Trophoblast cell (in vitro differentiated cells and primary cell): ENCODE measurements at regions not wholly inside any gene's neighbourhood (a gene's known extent, or its start where the extent isn't known, plus 50 kb on each side); places are given as distances from the start of the nearest gene placed in this dataset.

Experiments
- DNase-seq, 2 donors: peaks; one replicate each; pipeline ENCODE4 v3.0.0-alpha.2; 2016
- H2AFZ ChIP-seq: 2 replicates; pipeline ENCODE4 v1.6.1; 2013; ENCODE audit warnings: low read length, moderate library complexity, mild to moderate bottlenecking; ENCODE audit not compliant: insufficient read depth, poor library complexity
- H2AK5ac ChIP-seq: 2 replicates; pipeline ENCODE4 v1.6.1; 2013; ENCODE audit warnings: mild to moderate bottlenecking, low read length
- H2BK120ac ChIP-seq: 2 replicates; pipeline ENCODE4 v1.6.1; 2013; ENCODE audit warnings: low read length, mild to moderate bottlenecking, moderate library complexity; ENCODE audit not compliant: insufficient read depth, poor library complexity
- H2BK12ac ChIP-seq: 2 replicates; pipeline ENCODE4 v1.6.1; 2013; ENCODE audit warnings: mild to moderate bottlenecking, low read length, moderate library complexity
- H2BK5ac ChIP-seq: 2 replicates; pipeline ENCODE4 v1.6.1; 2013; ENCODE audit warnings: low read length, low read depth, moderate library complexity, mild to moderate bottlenecking; ENCODE audit not compliant: poor library complexity
- H3K14ac ChIP-seq: 2 replicates; pipeline ENCODE4 v1.6.1; 2013; ENCODE audit warnings: mild to moderate bottlenecking, low read length
- H3K18ac ChIP-seq: 2 replicates; pipeline ENCODE4 v1.6.1; 2013; ENCODE audit warnings: mild to moderate bottlenecking, low read length
- H3K23ac ChIP-seq: 2 replicates; pipeline ENCODE4 v1.6.1; 2013; ENCODE audit warnings: low read length
- H3K27ac ChIP-seq: 2 replicates; pipeline ENCODE4 v1.5.1; 2013; ENCODE audit warnings: low read depth, mild to moderate bottlenecking, inconsistent platforms, low read length, moderate library complexity
- H3K27me3 ChIP-seq: 2 replicates; pipeline ENCODE4 v1.6.1; 2013; ENCODE audit warnings: inconsistent platforms, mild to moderate bottlenecking, low read length, moderate library complexity; ENCODE audit not compliant: insufficient read depth
- H3K36me3 ChIP-seq, 2 experiments: 1 replicate in 1 of 2; 2 replicates in 1 of 2; pipeline ENCODE4 v1.6.1; 2013; ENCODE audit warnings: low read length in 2 of 2, mild to moderate bottlenecking in 2 of 2, moderate library complexity in 1 of 2; ENCODE audit not compliant: insufficient read depth in 2 of 2, control insufficient read depth in 1 of 2
- H3K4ac ChIP-seq: 2 replicates; pipeline ENCODE4 v1.6.1; 2013; ENCODE audit warnings: low read depth, mild to moderate bottlenecking, low read length, moderate library complexity
- H3K4me1 ChIP-seq, 2 experiments: 1 replicate in 1 of 2; 2 replicates in 1 of 2; pipeline ENCODE4 v1.6.1; 2013; ENCODE audit warnings: low read length in 2 of 2, mild to moderate bottlenecking in 2 of 2, moderate library complexity in 1 of 2; ENCODE audit not compliant: insufficient read depth in 2 of 2, control insufficient read depth in 1 of 2
- H3K4me2 ChIP-seq: 2 replicates; pipeline ENCODE4 v1.6.1; 2013; ENCODE audit warnings: inconsistent platforms, mild to moderate bottlenecking, low read length, moderate library complexity
- H3K4me3 ChIP-seq: 2 replicates; pipeline ENCODE4 v1.5.1; 2013; ENCODE audit warnings: mild to moderate bottlenecking, low read depth, low read length, inconsistent platforms
- H3K79me1 ChIP-seq: one replicate; pipeline ENCODE4 v1.6.1; 2013; ENCODE audit warnings: low read length
- H3K79me2 ChIP-seq: 2 replicates; pipeline ENCODE4 v1.6.1; 2013; ENCODE audit warnings: low read length, mild to moderate bottlenecking; ENCODE audit not compliant: control insufficient read depth, insufficient read depth, poor library complexity
- H3K9ac ChIP-seq: 2 replicates; pipeline ENCODE4 v1.6.1; 2013; ENCODE audit warnings: mild to moderate bottlenecking, low read length
- H3K9me3 ChIP-seq: 2 replicates; pipeline ENCODE4 v1.6.1; 2013; ENCODE audit warnings: low read depth, mild to moderate bottlenecking, control low read depth, inconsistent platforms, low read length; ENCODE audit not compliant: insufficient read depth
- H4K12ac ChIP-seq: 2 replicates; pipeline ENCODE4 v1.6.1; 2013; ENCODE audit warnings: low read depth, mild to moderate bottlenecking, low read length, moderate library complexity
- H4K8ac ChIP-seq: 2 replicates; pipeline ENCODE4 v1.6.1; 2013; ENCODE audit warnings: low read depth, mild to moderate bottlenecking, low read length, moderate library complexity
- H4K91ac ChIP-seq: one replicate; pipeline ENCODE4 v1.6.1; 2013; ENCODE audit warnings: low read depth, mild to moderate bottlenecking, low read length, moderate library complexity
- WGBS: extraction: QIAGEN DNeasy Blood & Tissue Kit; methylation state at CpG from one replicate; pipeline ENCODE4 v1.1.7; 2013; ENCODE audit warnings: missing lambda C conversion rate; ENCODE audit not compliant: insufficient read length, insufficient coverage; ENCODE audit errors: extremely low coverage; 5-methylcytosine and 5-hydroxymethylcytosine counted together

DNA sequence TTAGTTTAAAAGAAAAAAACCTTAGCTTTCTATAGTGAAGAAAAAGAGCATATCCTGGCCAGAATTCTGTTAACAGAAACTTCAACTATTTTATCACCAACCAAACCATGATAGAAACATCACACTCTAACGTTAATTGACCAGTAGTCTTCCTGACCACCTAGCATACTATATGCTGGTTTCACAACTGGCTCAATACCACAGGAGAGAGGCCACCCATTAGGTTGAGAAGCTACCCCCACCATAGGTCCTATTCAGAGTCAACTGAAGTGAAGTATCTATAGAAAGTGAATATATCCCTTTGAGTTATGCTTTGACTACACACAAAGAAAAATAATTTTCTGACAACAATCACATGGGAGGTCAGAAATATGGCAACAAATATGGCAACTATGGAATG, 85.2 kb upstream of the STK17B start:
- Histone ChIP-seq H3K9me3 (no peaks in the 10 kb centered on the region), H2BK5ac (no peak overlapping the region), H2BK12ac (no peak overlapping the region), H4K12ac (no peak overlapping the region), H3K79me2 (no peaks in the 10 kb centered on the region), H2BK120ac (no peak overlapping the region), H3K18ac (no peak overlapping the region), H3K27ac (no peak overlapping the region), H3K4me1 (peaks cover 8 to 12% of the 10 kb centered on the region in 2 experiments), H3K36me3 (peaks cover 3 to 4% of the 10 kb centered on the region in 2 experiments), H3K27me3 (no peaks in the 10 kb centered on the region), H4K91ac (no peak overlapping the region), H3K14ac (no peak overlapping the region), H3K4me3 (no peak overlapping the region), H3K4ac (no peak overlapping the region), H4K8ac (no peak overlapping the region), H2AFZ (no peak overlapping the region), H3K9ac (no peak overlapping the region), H2AK5ac (no peak overlapping the region), H3K23ac (no peak overlapping the region), H3K4me2 (no peak overlapping the region), H3K79me1 (peaks cover 10% of the 10 kb centered on the region)
- no CpG with 5 or more reads among the region's 1 CpG for WGBS
- DNase-seq, result no peak

DNA sequence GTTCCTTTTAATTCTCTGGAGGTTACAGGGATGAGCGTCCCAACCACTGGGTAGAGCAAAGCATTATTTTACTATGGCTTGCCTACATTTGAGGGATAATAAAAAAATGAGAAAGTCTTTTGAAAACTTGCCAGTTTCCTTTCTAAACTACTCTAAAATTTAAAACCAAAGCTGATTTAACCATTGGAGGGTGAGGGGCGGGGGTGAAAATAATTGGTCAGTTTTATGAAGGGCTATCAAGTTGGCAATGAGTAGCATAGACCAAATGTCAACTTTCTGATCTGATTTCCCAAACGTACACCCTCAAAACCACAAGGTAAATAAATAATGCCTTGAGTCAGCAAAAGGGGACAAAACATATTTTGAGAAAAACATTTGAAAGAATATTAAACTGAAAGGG, 85.7 kb upstream of the STK17B start:
- Histone ChIP-seq H3K23ac (no peak overlapping the region), H3K4ac (no peak overlapping the region), H2BK5ac (no peak overlapping the region), H2AK5ac (no peak overlapping the region), H3K9me3 (no peaks in the 10 kb centered on the region), H4K91ac (no peak overlapping the region), H3K27me3 (no peaks in the 10 kb centered on the region), H3K14ac (no peak overlapping the region), H3K79me1 (peaks cover 13% of the 10 kb centered on the region), H4K8ac (no peak overlapping the region), H3K9ac (no peak overlapping the region), H3K4me3 (no peak overlapping the region), H3K27ac (no peak overlapping the region), H3K18ac (no peak overlapping the region), H3K4me1 (peaks cover 10 to 12% of the 10 kb centered on the region in 2 experiments), H3K79me2 (no peaks in the 10 kb centered on the region), H2BK120ac (no peak overlapping the region), H2BK12ac (no peak overlapping the region), H3K36me3 (peaks cover 3 to 4% of the 10 kb centered on the region in 2 experiments), H2AFZ (no peak overlapping the region), H4K12ac (no peak overlapping the region), H3K4me2 (no peak overlapping the region)
- DNase-seq, result no peak
- WGBS, result no CpG with 5 or more reads among the region's 3 CpGs

DNA sequence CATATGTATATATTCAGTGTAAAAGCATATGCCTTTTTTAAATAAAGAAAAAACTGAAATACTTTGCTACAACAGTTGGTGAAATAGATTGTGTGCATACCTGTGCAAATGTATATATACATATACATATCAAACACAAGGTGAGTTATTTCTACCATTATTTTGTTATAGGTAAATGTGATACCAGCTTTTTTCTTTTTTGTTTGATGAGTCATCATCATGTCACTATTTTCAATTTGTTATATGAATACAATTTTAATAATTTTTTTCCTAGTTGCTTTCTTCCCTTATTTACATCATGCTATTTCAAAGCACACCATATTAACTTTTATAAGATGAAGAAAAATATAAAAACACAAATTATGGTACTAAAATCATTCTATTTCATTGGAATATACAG, 87.0 kb upstream of the STK17B start:
- H4K91ac ChIP-seq, result no peak overlapping the region
- H3K4ac ChIP-seq, result no peak overlapping the region
- H2BK5ac ChIP-seq, result no peak overlapping the region
- H3K23ac ChIP-seq, result no peak overlapping the region
- peaks cover 0 to 2% of the 10 kb centered on the region in 2 experiments for H3K36me3 ChIP-seq
- H3K27me3 ChIP-seq, result no peaks in the 10 kb centered on the region
- peaks cover 16% of the 10 kb centered on the region for H3K79me1 ChIP-seq
- peaks cover 14 to 15% of the 10 kb centered on the region in 2 experiments for H3K4me1 ChIP-seq
- H4K8ac ChIP-seq, result no peak overlapping the region
- H2BK120ac ChIP-seq, result no peak overlapping the region
- H3K9ac ChIP-seq, result no peak overlapping the region
- no peak overlapping the region for H2AK5ac ChIP-seq
- no peak overlapping the region for H3K18ac ChIP-seq
- no peak overlapping the region for H3K27ac ChIP-seq
- H3K79me2 ChIP-seq, result no peaks in the 10 kb centered on the region
- no peak for DNase-seq
- H3K4me3 ChIP-seq, result no peak overlapping the region
- H4K12ac ChIP-seq, result no peak overlapping the region
- H3K14ac ChIP-seq, result no peak overlapping the region
- no peak overlapping the region for H2BK12ac ChIP-seq
- H3K4me2 ChIP-seq, result no peak overlapping the region
- no peak overlapping the region for H2AFZ ChIP-seq
- H3K9me3 ChIP-seq, result no peaks in the 10 kb centered on the region

DNA sequence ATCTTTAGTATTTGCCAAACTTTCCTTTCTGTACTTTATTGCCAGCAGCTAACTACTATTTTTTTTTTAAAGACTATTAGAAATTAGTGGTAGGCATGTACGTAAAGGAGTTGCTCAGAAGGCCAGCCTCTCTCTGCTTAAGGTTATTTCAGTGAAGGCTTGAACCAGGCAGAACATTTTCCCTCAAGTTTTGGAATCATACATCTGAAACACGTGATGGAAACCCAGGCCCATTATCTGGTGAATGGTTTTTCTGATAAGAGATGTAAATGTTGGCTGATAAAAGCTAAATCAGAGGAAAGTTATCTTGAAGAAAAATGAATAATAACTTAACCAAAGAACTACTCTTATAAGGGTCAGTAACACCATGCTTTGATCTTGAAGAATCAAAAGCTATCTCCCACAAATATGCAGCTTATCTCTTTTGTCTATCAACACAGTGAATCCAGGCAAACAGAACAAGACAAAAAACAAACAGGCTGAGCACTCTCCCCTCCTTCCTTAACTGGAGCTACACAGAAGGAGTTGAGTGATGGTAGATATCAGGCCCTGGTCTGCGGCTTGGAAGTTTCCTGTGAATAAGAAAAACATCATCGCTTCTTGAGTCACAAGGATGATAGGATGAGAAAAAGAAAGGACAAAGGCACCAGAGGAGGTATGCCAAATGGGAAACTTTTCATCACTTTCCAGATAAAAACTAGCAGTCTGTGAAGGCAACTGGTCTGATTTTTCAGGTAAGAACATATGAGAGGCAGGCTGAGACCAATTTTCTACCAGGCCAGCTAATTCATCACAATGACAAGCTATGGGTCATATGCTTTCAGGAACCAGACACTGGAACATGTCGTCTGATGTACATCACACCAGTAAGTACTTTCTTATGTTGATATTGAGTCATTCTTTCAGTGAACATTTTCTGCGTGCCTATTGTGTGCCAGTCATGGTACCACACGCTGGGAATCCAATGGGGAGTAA, 88.4 kb upstream of the STK17B start:
- H2AFZ ChIP-seq, result no peak overlapping the region
- no peak overlapping the region for H2BK12ac ChIP-seq
- H2BK120ac ChIP-seq, result peak overlapping the region; percentile 96
- peak overlapping the region; percentile 35 for H2BK5ac ChIP-seq
- no peak overlapping the region for H3K23ac ChIP-seq
- peak overlapping the region; percentile 90 for H3K27ac ChIP-seq
- H3K9me3 ChIP-seq, result no peaks in the 10 kb centered on the region
- H3K4me3 ChIP-seq, result no peak overlapping the region
- no peak overlapping the region for H4K8ac ChIP-seq
- H3K9ac ChIP-seq, result no peak overlapping the region
- no peaks in the 10 kb centered on the region for H3K36me3 ChIP-seq
- no CpG with 5 or more reads among the region's 7 CpGs for WGBS
- H4K12ac ChIP-seq, result no peak overlapping the region
- H3K18ac ChIP-seq, result no peak overlapping the region
- peak overlapping the region; percentile 15 for H3K4me2 ChIP-seq
- DNase-seq, result no peak
- H3K79me2 ChIP-seq, result no peaks in the 10 kb centered on the region
- H2AK5ac ChIP-seq, result no peak overlapping the region
- H3K79me1 ChIP-seq, result peaks cover 16% of the 10 kb centered on the region
- H3K4ac ChIP-seq, result no peak overlapping the region
- no peak overlapping the region for H3K14ac ChIP-seq
- H4K91ac ChIP-seq, result peak overlapping the region; percentile 88
- no peaks in the 10 kb centered on the region for H3K27me3 ChIP-seq
- H3K4me1 ChIP-seq, result peaks cover 14 to 15% of the 10 kb centered on the region in 2 experiments
